H1 (cell line): ENCODE measurements at regions not wholly inside any gene's neighbourhood (a gene's known extent, or its start where the extent isn't known, plus 50 kb on each side); places are given as distances from the start of the nearest gene placed in this dataset.
"Not testable (repeated sequence)": the region's sequence is repeated elsewhere in the genome, so short reads cannot be mapped to it uniquely, and the experiment has no call there.

Experiments
- BACH1 ChIP-seq: IDR thresholded peaks from 2 replicates; pipeline ENCODE4 v1.6.1; 2012; ENCODE audit warnings: low read length, improper control_type of control experiment
- CBX5 ChIP-seq: fragments of 300-800, 300-1000 bp; sonication (generic); IDR thresholded peaks from 2 replicates; pipeline ENCODE4 v1.7.1; 2016; ENCODE audit warnings: antibody characterized with exemption, low read length, low read depth
- CHD2 ChIP-seq: IDR thresholded peaks from 2 replicates; pipeline ENCODE4 v1.6.1; 2012; ENCODE audit warnings: low read length, improper control_type of control experiment
- CTCF ChIP-seq, 3 experiments: IDR thresholded peaks; 1 replicate in 2 of 3; 2 replicates in 1 of 3; pipeline versions ENCODE4 v1.5.1 to v1.6.1; 2011; ENCODE audit warnings: low read length in 3 of 3, mild to moderate bottlenecking in 3 of 3, inconsistent platforms in 2 of 3, low read depth in 1 of 3, moderate library complexity in 1 of 3; ENCODE audit not compliant: insufficient read depth in 1 of 3; ENCODE audit errors: control extremely low read depth in 1 of 3
- FOSL1 ChIP-seq: IDR thresholded peaks from 2 replicates; pipeline ENCODE4 v1.6.1; 2011; ENCODE audit warnings: mild to moderate bottlenecking, low read depth, low read length, moderate library complexity; ENCODE audit not compliant: insufficient read depth
- JUND ChIP-seq: IDR thresholded peaks from 2 replicates; pipeline ENCODE4 v1.6.1; 2011; ENCODE audit warnings: mild to moderate bottlenecking, improper control_type of control experiment, low read length
- KDM1A ChIP-seq: fragments of 200-600, 300-600 bp; sonication (generic); IDR thresholded peaks from 2 replicates; pipeline ENCODE4 v1.7.1; 2016; ENCODE audit warnings: mild to moderate bottlenecking, low read length, borderline replicate concordance
- POLR2A ChIP-seq, 2 experiments: IDR thresholded peaks; 1 replicate in 1 of 2; 2 replicates in 1 of 2; pipeline ENCODE4 v1.6.1; 2011; ENCODE audit warnings: low read depth in 2 of 2, low read length in 2 of 2, mild to moderate bottlenecking in 2 of 2; ENCODE audit errors: control extremely low read depth in 1 of 2
- POLR2AphosphoS5 ChIP-seq: IDR thresholded peaks from 2 replicates; pipeline ENCODE4 v1.6.1; 2011; ENCODE audit warnings: low read depth, low read length
- RAD21 ChIP-seq, 2 experiments: IDR thresholded peaks in 1 of 2; conservative IDR thresholded peaks in 1 of 2; 2 replicates each; pipeline ENCODE4 v1.6.1; 2011; ENCODE audit warnings: low read depth in 2 of 2, low read length in 2 of 2, improper control_type of control experiment in 1 of 2, inconsistent platforms in 1 of 2, mild to moderate bottlenecking in 1 of 2, moderate library complexity in 1 of 2
- SP1 ChIP-seq: IDR thresholded peaks from 2 replicates; pipeline ENCODE4 v1.6.1; 2011; ENCODE audit warnings: low read depth, low read length
- TBP ChIP-seq: IDR thresholded peaks from 2 replicates; pipeline ENCODE4 v1.6.1; 2011; ENCODE audit warnings: low read depth, low read length, improper control_type of control experiment

DNA sequence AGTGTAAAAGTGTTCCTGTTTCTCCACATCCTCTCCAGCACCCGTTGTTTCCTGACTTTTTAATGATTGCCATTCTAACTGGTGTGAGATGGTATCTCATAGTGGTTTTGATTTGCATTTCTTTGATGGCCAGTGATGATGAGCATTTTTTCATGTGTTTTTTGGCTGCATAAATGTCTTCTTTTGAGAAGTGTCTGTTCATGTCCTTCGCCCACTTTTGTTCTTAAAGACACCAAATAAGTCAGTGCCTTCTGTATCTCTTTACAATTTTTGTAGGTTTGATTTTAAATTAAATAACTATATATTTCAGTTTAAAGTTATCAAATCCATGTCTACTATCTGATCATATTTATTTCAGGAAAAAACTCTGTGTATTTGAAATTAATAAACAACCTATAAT, 202.4 kb upstream of the ZNF322 start:
- TF ChIP-seq POLR2AphosphoS5; BACH1; SP1; KDM1A; RAD21 (IDR thresholded peaks at IDR 0.05 in 1 of 2, conservative IDR thresholded peaks at IDR 0.05 in 1 of 2; ENCODE audit: low read depth in 2 of 2, low read length in 2 of 2); CBX5; CHD2; CTCF (IDR thresholded peaks at IDR 0.05; ENCODE audit: control extremely low read depth in 1 of 3, insufficient read depth in 1 of 3, low read depth in 1 of 3, low read length in 3 of 3); POLR2A (IDR thresholded peaks at IDR 0.05; ENCODE audit: control extremely low read depth in 1 of 2, low read depth in 2 of 2, low read length in 2 of 2); FOSL1; JUND; TBP: not testable (repeated sequence)
